Hematopoietic multipotent progenitor cell (in vitro differentiated cells): ENCODE measurements at regions not wholly inside any gene's neighbourhood (a gene's known extent, or its start where the extent isn't known, plus 50 kb on each side); places are given as distances from the start of the nearest gene placed in this dataset. TPM values are rescaled to one million over a fixed set of nuclear protein-coding genes. Genes with fewer than 3 reads are reported as not detected.

ENCODE experiments used
- DNase-seq, 3 donors: peaks; one replicate each; pipeline ENCODE4 v3.0.0-alpha.2; 2011 to 2015; ENCODE audit warnings: low read depth in 2 of 3, low spot score in 2 of 3
- small RNA-seq: library from RNA; depleted of rRNA; stranded (forward); fragments of <200 nt; gene quantifications from one replicate; pipeline ENCODE3, GENCODE V24; 2012

- no peak for DNase-seq
Measured at GRCh38 chr1:68293609-68294366, 61.5 kb upstream of the WLS start.

GRCh38 chr1:68293122-68293521 lies 60.8 kb upstream of the WLS start:
- no peak for DNase-seq

GRCh38 chr1:68291688-68292384 lies 59.5 kb upstream of the WLS start:
- DNase-seq: peak in 2 of 3 donors; percentile 24 to 50

GRCh38 chr1:68287241-68287640 lies 54.9 kb upstream of the WLS start:
- DNase-seq: no peak

- DNase-seq: no peak
Measured at GRCh38 chr1:68285046-68285445, 52.7 kb upstream of the WLS start.

GRCh38 chr1:68281946-68282615 lies 49.8 kb upstream of the WLS start:
- DNase-seq: no peak

Small RNAs in the stretch of these regions (small RNA-seq; reads per million reads assigned to genes)
- not detected for gene COX6B1P7
